Tibial nerve (tissue), 4 donors: ENCODE measurements at regions not wholly inside any gene's neighbourhood (a gene's known extent, or its start where the extent isn't known, plus 50 kb on each side); places are given as distances from the start of the nearest gene placed in this dataset.

ENCODE experiments used
- DNase-seq, 2 donors: peaks; one replicate each; pipeline ENCODE4 v3.0.0-alpha.2; 2019; ENCODE audit warnings: low spot score in 2 of 2
- H3K27ac ChIP-seq, 4 donors: fragments of 200-600 bp; sonication (generic) in 3 of 4; one replicate each; pipeline ENCODE4 v1.5.1; 2017 to 2019; ENCODE audit warnings: mild to moderate bottlenecking in 1 of 4
- H3K27me3 ChIP-seq, 2 donors: fragments of 200-600 bp; sonication (generic) in 1 of 2; one replicate each; pipeline versions ENCODE4 v1.5.1 to v1.6.0; 2017 to 2019
- H3K36me3 ChIP-seq, 3 donors: fragments of 200-600 bp; sonication (generic); one replicate each; pipeline ENCODE4 v1.5.1; 2018 to 2019
- H3K4me1 ChIP-seq, 4 donors: fragments of 200-600 bp; sonication (generic) in 3 of 4; one replicate each; pipeline ENCODE4 v1.5.1; 2017 to 2019
- H3K4me3 ChIP-seq, 4 donors: fragments of 200-600 bp; sonication (generic) in 3 of 4; one replicate each; pipeline ENCODE4 v1.5.1; 2017 to 2019; ENCODE audit warnings: mild to moderate bottlenecking in 1 of 4, moderate library complexity in 1 of 4
- H3K9me3 ChIP-seq, 4 donors: fragments of 200-600 bp; sonication (generic) in 3 of 4; one replicate each; pipeline ENCODE4 v1.5.1; 2017 to 2019
- CTCF ChIP-seq, 5 experiments: fragments of 200-600 bp in 3 of 5; fragments of 450-650 bp in 2 of 5; sonication (generic) in 3 of 5; IDR thresholded peaks; one replicate each; pipeline ENCODE4 v1.5.1; 2016 to 2019; ENCODE audit warnings: antibody characterized with exemption in 5 of 5, mild to moderate bottlenecking in 3 of 5, moderate library complexity in 2 of 5
- EP300 ChIP-seq, 2 donors: sonication (generic); formaldehyde crosslinking; IDR thresholded peaks; one replicate each; pipeline ENCODE4 v1.6.1; 2017; ENCODE audit warnings: antibody characterized with exemption in 2 of 2, mild to moderate bottlenecking in 1 of 2
- POLR2A ChIP-seq, 2 donors: fragments of 450-650 bp; IDR thresholded peaks; one replicate each; pipeline ENCODE4 v1.6.1; 2017; ENCODE audit warnings: antibody characterized with exemption in 2 of 2, mild to moderate bottlenecking in 2 of 2, moderate library complexity in 2 of 2
- WGBS, 2 donors: methylation state at CpG; one replicate each; pipeline ENCODE4 v1.1.5; 2018; 5-methylcytosine and 5-hydroxymethylcytosine counted together

- H3K27ac ChIP-seq: no peak overlapping the region
- no peaks in the 10 kb centered on the region for H3K27me3 ChIP-seq
- DNase-seq: no peak
- TF ChIP-seq CTCF (IDR thresholded peaks at IDR 0.05) (no peak), EP300 (IDR thresholded peaks at IDR 0.05) (no peak)
- WGBS, 2 donors: 51 to 54% methylated on average over 8 of the region's 8 CpGs
- no peaks in the 10 kb centered on the region for H3K36me3 ChIP-seq
- no peaks in the 10 kb centered on the region for H3K4me1 ChIP-seq
- H3K4me3 ChIP-seq: no peak overlapping the region
- peaks cover 0 to 27% (median 0%) of the 10 kb centered on the region in 4 donors for H3K9me3 ChIP-seq
Measured at GRCh38 chr20:43345676-43346075, 112.0 kb upstream of the SRSF6 start.

- Histone ChIP-seq H3K27ac (no peak overlapping the region), H3K27me3 (no peaks in the 10 kb centered on the region), H3K4me3 (no peak overlapping the region), H3K9me3 (peaks cover 0 to 44% (median 0%) of the 10 kb centered on the region in 4 donors), H3K4me1 (no peaks in the 10 kb centered on the region), H3K36me3 (no peaks in the 10 kb centered on the region)
- TF ChIP-seq POLR2A (IDR thresholded peaks at IDR 0.05) (no peak), EP300 (IDR thresholded peaks at IDR 0.05) (no peak), CTCF (IDR thresholded peaks at IDR 0.05) (no peak)
- 67 to 78% methylated on average over 5 of the region's 5 CpGs for WGBS, 2 donors
- no peak for DNase-seq
Measured at GRCh38 chr20:43341511-43341910, 116.2 kb upstream of the SRSF6 start.

- H3K36me3 ChIP-seq: no peaks in the 10 kb centered on the region
- WGBS, 2 donors: 82 to 85% methylated on average over 7 of the region's 7 CpGs
- DNase-seq: no peak
- peaks cover 0 to 63% (median 0%) of the 10 kb centered on the region in 4 donors for H3K9me3 ChIP-seq
- TF ChIP-seq CTCF (IDR thresholded peaks at IDR 0.05) (no peak), EP300 (IDR thresholded peaks at IDR 0.05) (no peak), POLR2A (IDR thresholded peaks at IDR 0.05) (no peak)
- H3K27me3 ChIP-seq: no peaks in the 10 kb centered on the region
- no peaks in the 10 kb centered on the region for H3K4me1 ChIP-seq
- H3K27ac ChIP-seq: no peak overlapping the region
- no peak overlapping the region for H3K4me3 ChIP-seq
Measured at GRCh38 chr20:43337036-43337435, 120.7 kb upstream of the SRSF6 start.

GRCh38 chr20:43334080-43334479 lies 123.6 kb upstream of the SRSF6 start:
- DNase-seq: no peak
- 66 to 81% methylated on average over 4 of the region's 4 CpGs for WGBS, 2 donors

GRCh38 chr20:43331906-43332305 lies 125.8 kb upstream of the SRSF6 start:
- H3K27me3 ChIP-seq: no peaks in the 10 kb centered on the region
- no peak for TF ChIP-seq EP300 (IDR thresholded peaks at IDR 0.05)
- no peak for TF ChIP-seq CTCF (IDR thresholded peaks at IDR 0.05)
- H3K4me3 ChIP-seq: no peak overlapping the region
- H3K9me3 ChIP-seq: peaks cover 0 to 44% (median 0%) of the 10 kb centered on the region in 4 donors
- 76 to 77% methylated on average over 13 of the region's 13 CpGs for WGBS, 2 donors
- no peaks in the 10 kb centered on the region for H3K36me3 ChIP-seq
- no peak for DNase-seq
- no peak overlapping the region for H3K27ac ChIP-seq
- H3K4me1 ChIP-seq: no peaks in the 10 kb centered on the region

More at GRCh38 chr20:43334080-43334479, 123.6 kb upstream of the SRSF6 start:
- no peaks in the 10 kb centered on the region for H3K4me1 ChIP-seq
- no peak overlapping the region for H3K4me3 ChIP-seq
- peaks cover 0 to 52% (median 0%) of the 10 kb centered on the region in 4 donors for H3K9me3 ChIP-seq
- no peaks in the 10 kb centered on the region for H3K36me3 ChIP-seq
- H3K27ac ChIP-seq: no peak overlapping the region
- TF ChIP-seq POLR2A (IDR thresholded peaks at IDR 0.05): no peak
- no peak for TF ChIP-seq EP300 (IDR thresholded peaks at IDR 0.05)
- TF ChIP-seq CTCF (IDR thresholded peaks at IDR 0.05): no peak
- H3K27me3 ChIP-seq: no peaks in the 10 kb centered on the region
